Suprapubic skin (tissue), 4 donors: ENCODE measurements at regions not wholly inside any gene's neighbourhood (a gene's known extent, or its start where the extent isn't known, plus 50 kb on each side); places are given as distances from the start of the nearest gene placed in this dataset.
"Not testable (repeated sequence)": the region's sequence is repeated elsewhere in the genome, so short reads cannot be mapped to it uniquely, and the experiment has no call there.

Experiments used
- DNase-seq, 2 donors: peaks; one replicate each; pipeline ENCODE4 v3.0.0-alpha.2; 2019; ENCODE audit warnings: low spot score in 2 of 2
- H3K27ac ChIP-seq: fragments of 200-600 bp; sonication (generic); one replicate; pipeline ENCODE4 v1.5.1; 2019
- H3K27me3 ChIP-seq: fragments of 200-600 bp; sonication (generic); one replicate; pipeline ENCODE4 v1.5.1; 2019
- H3K36me3 ChIP-seq: fragments of 200-600 bp; sonication (generic); one replicate; pipeline ENCODE4 v1.5.1; 2019
- H3K4me1 ChIP-seq: fragments of 200-600 bp; sonication (generic); one replicate; pipeline ENCODE4 v1.5.1; 2019
- H3K4me3 ChIP-seq: fragments of 200-600 bp; sonication (generic); one replicate; pipeline ENCODE4 v1.5.1; 2019; ENCODE audit warnings: mild to moderate bottlenecking
- H3K9me3 ChIP-seq: fragments of 200-600 bp; sonication (generic); one replicate; pipeline ENCODE4 v1.5.1; 2019
- CTCF ChIP-seq, 2 donors: fragments of 200-600 bp in 1 of 2; fragments of 450-650 bp in 1 of 2; sonication (generic) in 1 of 2; IDR thresholded peaks; one replicate each; pipeline ENCODE4 v1.5.1; 2016 to 2019; ENCODE audit warnings: antibody characterized with exemption in 2 of 2, mild to moderate bottlenecking in 1 of 2, moderate library complexity in 1 of 2
- EP300 ChIP-seq: sonication (generic); formaldehyde crosslinking; IDR thresholded peaks from one replicate; pipeline ENCODE4 v1.6.1; 2017; ENCODE audit warnings: antibody characterized with exemption
- POLR2A ChIP-seq, 2 donors: fragments of 450-650 bp; IDR thresholded peaks; one replicate each; pipeline ENCODE4 v1.6.1; 2017; ENCODE audit warnings: antibody characterized with exemption in 2 of 2, mild to moderate bottlenecking in 2 of 2, moderate library complexity in 2 of 2
- POLR2AphosphoS5 ChIP-seq, 3 donors: sonication (generic); formaldehyde crosslinking; IDR thresholded peaks; one replicate each; pipeline ENCODE4 v1.6.1; 2017; ENCODE audit warnings: antibody characterized with exemption in 3 of 3
- WGBS: methylation state at CpG from one replicate; pipeline ENCODE4 v1.1.5; 2018; 5-methylcytosine and 5-hydroxymethylcytosine counted together

- Histone ChIP-seq H3K36me3 (no peaks in the 10 kb centered on the region), H3K9me3 (peaks cover 3% of the 10 kb centered on the region), H3K4me3 (no peak overlapping the region), H3K4me1 (no peaks in the 10 kb centered on the region), H3K27me3 (no peaks in the 10 kb centered on the region), H3K27ac (no peak overlapping the region)
- WGBS: 46% methylated on average over 5 of the region's 10 CpGs
- TF ChIP-seq CTCF (IDR thresholded peaks at IDR 0.05) (no peak), POLR2AphosphoS5 (IDR thresholded peaks at IDR 0.05) (no peak), EP300 (no peak), POLR2A (IDR thresholded peaks at IDR 0.05) (no peak)
- DNase-seq: no peak
Observed at GRCh38 chr5:152051499-152052454, 127.1 kb upstream of the GLRA1 start.

DNA sequence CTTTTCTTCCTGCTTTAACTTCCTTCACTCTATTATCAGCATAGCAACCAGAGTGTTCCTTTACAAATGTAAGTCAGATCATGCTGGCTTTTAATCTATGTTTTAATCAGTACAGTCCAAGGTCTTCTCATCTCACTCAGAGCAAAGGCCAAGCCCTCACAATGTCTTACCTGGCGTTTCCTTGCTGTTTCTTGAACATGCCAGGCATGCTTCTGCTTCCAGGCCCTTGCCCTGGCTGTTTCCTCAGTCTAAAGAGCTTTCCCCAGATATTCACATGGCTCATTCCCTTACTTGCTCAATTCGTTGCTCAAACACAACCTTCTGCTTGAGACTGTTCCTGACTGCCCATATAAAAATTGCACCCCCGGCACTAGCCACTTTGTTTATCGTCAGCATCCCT lies 121.7 kb upstream of the GLRA1 start:
- H3K27ac ChIP-seq: no peak overlapping the region

DNA sequence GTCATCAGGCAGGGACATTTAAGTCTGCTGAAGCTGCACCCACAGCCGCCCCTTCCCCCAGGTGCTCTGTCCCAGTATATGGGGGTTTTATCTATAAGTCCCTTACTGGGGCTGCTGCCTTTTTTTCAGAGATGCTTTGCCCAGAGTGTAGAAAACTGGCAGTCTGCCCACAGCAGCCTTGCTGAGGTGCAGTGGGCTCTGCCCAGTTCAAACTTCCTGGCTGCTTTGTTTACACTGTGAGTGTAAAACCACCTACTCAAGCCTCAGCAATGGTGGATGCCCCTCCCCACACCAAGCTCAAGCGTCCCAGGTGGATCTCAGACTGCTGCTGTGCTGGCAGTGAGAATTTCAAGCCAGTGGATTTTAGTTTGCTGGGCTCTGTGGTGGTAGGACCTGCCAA lies 114.2 kb upstream of the GLRA1 start:
- WGBS: 88% methylated on average over 1 of the region's 2 CpGs
- not testable (repeated sequence) for H3K4me3 ChIP-seq, H3K27me3 ChIP-seq, H3K27ac ChIP-seq, H3K36me3 ChIP-seq, H3K4me1 ChIP-seq, DNase-seq, H3K9me3 ChIP-seq

More for the DNA sequence above, 121.7 kb upstream of the GLRA1 start:
- Histone ChIP-seq H3K4me3 (no peak overlapping the region), H3K27me3 (no peaks in the 10 kb centered on the region), H3K36me3 (no peaks in the 10 kb centered on the region), H3K4me1 (no peaks in the 10 kb centered on the region), H3K9me3 (peaks cover 6% of the 10 kb centered on the region)
- DNase-seq: no peak
- TF ChIP-seq POLR2A (IDR thresholded peaks at IDR 0.05) (no peak), CTCF (IDR thresholded peaks at IDR 0.05) (no peak), POLR2AphosphoS5 (IDR thresholded peaks at IDR 0.05) (no peak), EP300 (no peak)
- WGBS: 72% methylated on average over 4 of the region's 4 CpGs

DNA sequence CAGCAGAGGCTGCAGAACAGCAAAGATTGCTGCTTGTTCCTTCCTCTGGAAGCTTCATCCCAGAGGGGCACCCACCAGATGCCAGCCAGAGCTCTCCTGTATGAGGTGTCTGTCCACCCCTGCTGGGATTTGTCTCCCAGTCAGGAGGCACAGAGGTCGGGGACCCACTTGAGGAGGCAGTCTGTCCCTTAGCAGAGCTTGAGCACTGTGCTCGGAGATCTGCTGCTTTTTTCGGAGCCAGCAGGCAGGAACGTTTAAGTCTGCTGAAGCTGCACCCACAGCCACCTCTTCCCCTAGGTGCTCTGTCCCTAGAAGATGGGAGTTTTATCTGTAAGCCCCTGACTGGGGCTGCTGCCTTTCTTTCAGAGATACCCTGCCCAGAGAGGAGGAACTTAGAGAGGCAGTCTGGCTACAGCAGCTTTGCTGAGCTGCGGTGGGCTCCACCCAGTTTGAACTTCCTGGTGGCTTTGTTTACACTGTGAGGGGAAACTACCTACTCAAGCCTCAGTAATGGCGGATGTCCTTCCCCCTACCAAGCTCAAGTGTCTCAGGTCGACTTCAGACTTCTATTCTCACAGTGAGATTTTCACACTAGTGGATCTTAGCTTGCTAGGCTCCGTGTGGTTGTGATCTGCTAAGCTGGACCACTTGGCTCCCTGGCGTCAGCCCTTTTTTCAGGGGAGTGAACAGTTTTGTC lies 101.8 kb upstream of the GLRA1 start:
- not testable (repeated sequence) for DNase-seq, H3K4me3 ChIP-seq
- 50% methylated on average over 5 of the region's 9 CpGs for WGBS

DNA sequence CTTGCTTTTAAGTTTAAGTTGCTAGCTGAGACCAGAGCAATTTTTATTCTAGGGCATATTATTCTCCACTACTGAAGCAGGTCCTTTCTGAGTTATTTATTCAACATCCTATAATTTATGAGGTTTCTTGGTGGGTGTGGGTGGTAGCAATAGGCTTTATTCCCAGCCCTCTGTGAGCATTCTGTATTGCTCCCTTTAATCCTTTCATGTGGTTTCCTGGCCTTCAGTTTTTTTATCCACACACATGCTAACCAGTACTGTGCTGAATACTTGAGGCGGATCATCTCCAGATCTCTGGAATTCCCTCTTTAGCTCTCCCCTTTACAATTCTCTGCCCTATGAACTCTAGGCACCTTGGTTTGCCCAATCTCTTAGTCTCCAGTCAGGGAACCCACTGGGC lies 91.8 kb upstream of the GLRA1 start:
- WGBS: 46% methylated on average over 1 of the region's 1 CpG
- Histone ChIP-seq H3K4me1 (no peaks in the 10 kb centered on the region), H3K27me3 (no peaks in the 10 kb centered on the region), H3K27ac (no peak overlapping the region), H3K9me3 (no peaks in the 10 kb centered on the region), H3K36me3 (no peaks in the 10 kb centered on the region), H3K4me3 (no peak overlapping the region)
- no peak for TF ChIP-seq POLR2AphosphoS5 (IDR thresholded peaks at IDR 0.05)
- TF ChIP-seq EP300: no peak
- TF ChIP-seq CTCF (IDR thresholded peaks at IDR 0.05): no peak
- no peak for TF ChIP-seq POLR2A (IDR thresholded peaks at IDR 0.05)
- no peak for DNase-seq

More for the DNA sequence above, 101.8 kb upstream of the GLRA1 start:
- not testable (repeated sequence) for H3K27me3 ChIP-seq, H3K4me1 ChIP-seq, H3K36me3 ChIP-seq, H3K9me3 ChIP-seq, H3K27ac ChIP-seq

DNA sequence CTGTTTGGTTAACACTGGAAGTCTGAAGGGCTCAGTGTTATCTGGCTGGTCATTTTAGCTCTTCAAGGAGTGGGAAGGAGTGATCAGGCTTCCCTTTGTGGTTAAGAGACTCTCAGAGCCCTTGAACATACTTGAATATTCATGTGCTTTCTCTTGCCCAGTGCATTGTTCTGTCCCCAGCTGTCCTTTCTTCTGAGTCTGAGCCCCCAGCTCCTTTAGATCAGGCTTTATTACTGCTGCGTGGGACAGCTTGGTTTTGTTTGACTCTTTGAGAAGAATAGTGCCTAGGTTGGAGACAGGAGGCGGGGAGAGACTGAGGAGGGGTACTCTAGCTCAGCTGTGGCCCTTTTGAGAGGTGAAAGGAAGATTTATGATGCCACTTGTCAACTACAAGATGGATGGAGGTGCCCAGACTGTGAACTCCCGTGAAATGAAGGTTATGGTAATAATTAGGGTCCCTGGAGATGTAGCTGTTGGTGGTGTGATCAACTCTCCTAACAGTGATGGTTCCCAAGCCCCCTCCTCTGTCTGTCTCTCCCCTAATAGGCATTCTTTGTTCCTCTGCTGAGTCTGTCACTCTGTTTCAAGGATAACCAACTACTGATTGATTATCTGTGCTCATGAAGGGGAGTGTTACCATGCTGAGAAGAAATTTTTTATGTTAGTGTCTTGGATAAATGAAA lies 83.1 kb upstream of the GLRA1 start:
- no peaks in the 10 kb centered on the region for H3K9me3 ChIP-seq
- 20% methylated on average over 3 of the region's 3 CpGs for WGBS
- H3K36me3 ChIP-seq: no peaks in the 10 kb centered on the region
- H3K4me1 ChIP-seq: no peaks in the 10 kb centered on the region
- H3K27ac ChIP-seq: no peak overlapping the region
- TF ChIP-seq CTCF (IDR thresholded peaks at IDR 0.05) (no peak), EP300 (no peak), POLR2A (IDR thresholded peaks at IDR 0.05) (no peak), POLR2AphosphoS5 (IDR thresholded peaks at IDR 0.05) (no peak)
- H3K4me3 ChIP-seq: no peak overlapping the region
- H3K27me3 ChIP-seq: no peaks in the 10 kb centered on the region
- no peak for DNase-seq
